GM23248 (cell line): ENCODE measurements at regions not wholly inside any gene's neighbourhood (a gene's known extent, or its start where the extent isn't known, plus 50 kb on each side); places are given as distances from the start of the nearest gene placed in this dataset.

Source experiments
- EZH2 ChIP-seq: fragments of 200-600 bp; sonication (generic); IDR thresholded peaks from 2 replicates; pipeline ENCODE4 v1.6.1; 2018; ENCODE audit warnings: antibody characterized with exemption, mild to moderate bottlenecking; ENCODE audit not compliant: insufficient read depth, poor library complexity, severe bottlenecking
- EZH2phosphoT487 ChIP-seq: fragments of 200-600 bp; sonication (generic); IDR thresholded peaks from 2 replicates; pipeline ENCODE4 v1.6.1; 2018; ENCODE audit warnings: antibody characterized with exemption, moderate library complexity, mild to moderate bottlenecking, low read depth; ENCODE audit not compliant: insufficient read depth

DNA sequence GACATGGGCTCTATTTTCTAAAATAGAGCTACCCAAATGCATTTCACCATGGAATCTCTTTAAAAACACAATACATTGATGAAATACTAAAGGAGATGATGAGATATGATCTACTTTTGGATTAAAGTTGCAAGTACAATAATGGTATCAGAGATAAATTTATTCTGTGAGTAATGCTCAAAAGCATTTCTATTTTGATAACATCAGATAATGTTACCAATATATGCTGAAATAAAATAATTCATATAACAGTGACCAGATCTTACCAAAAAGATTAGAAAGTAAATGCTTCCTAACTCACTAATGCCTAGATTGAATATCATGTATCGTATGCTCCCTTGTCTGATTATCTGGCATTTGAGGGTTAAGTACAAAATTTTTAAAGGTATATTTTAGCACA is 761.8 kb upstream of the ZNF608 start:
- TF ChIP-seq EZH2 (no peak), EZH2phosphoT487 (no peak)
